ENCODE measurements at regions not wholly inside any gene's neighbourhood (a gene's known extent, or its start where the extent isn't known, plus 50 kb on each side); places are given as distances from the start of the nearest gene placed in this dataset.

DNA sequence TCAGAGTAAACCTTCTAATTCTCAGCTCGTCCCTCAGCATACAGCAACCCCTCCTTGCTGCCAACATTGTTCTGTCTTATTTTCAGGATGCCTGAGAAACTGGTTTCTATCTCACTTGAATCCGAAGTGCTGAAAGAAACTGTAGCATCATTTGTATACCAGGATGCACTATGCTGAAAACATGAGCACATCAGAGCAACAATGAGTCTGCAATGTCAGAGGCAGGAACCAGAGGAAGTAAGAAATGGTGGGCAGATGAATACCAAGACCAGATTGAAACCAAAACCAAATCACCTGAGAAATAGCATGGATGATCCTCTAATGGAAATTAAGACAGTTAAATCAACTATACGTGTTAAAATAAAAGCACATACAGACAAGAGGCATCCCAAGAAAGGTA lies 257.0 kb downstream of the KDM5D start:
- intact Hi-C loops (cut with DNase I; ENCODE audit: low total_unique reads): no loop called here
- no peaks in the 10 kb centered on the region for H3K4me1 ChIP-seq

GRCh38 chrY:19484997-19485396 lies 259.5 kb downstream of the KDM5D start:
- Histone ChIP-seq H3K27me3 (no peaks in the 10 kb centered on the region), H3K9me3 (no peaks in the 10 kb centered on the region), H3K4me3 (no peak overlapping the region), H3K36me3 (no peaks in the 10 kb centered on the region), H3K4me1 (no peaks in the 10 kb centered on the region), H3K27ac (no peak overlapping the region)
- intact Hi-C loops (cut with DNase I; ENCODE audit: low total_unique reads): no loop called here
- TF ChIP-seq POLR2AphosphoS5 (IDR thresholded peaks at IDR 0.05): no peak
- TF ChIP-seq POLR2A (IDR thresholded peaks at IDR 0.05): no peak
- TF ChIP-seq CTCF (IDR thresholded peaks at IDR 0.05): no peak
- no peak for DNase-seq (ENCODE audit: low spot score in 2 of 2)

More for the DNA sequence above, 257.0 kb downstream of the KDM5D start:
- Histone ChIP-seq H3K4me3 (no peak overlapping the region), H3K9me3 (no peaks in the 10 kb centered on the region), H3K36me3 (no peaks in the 10 kb centered on the region), H3K27ac (no peak overlapping the region), H3K27me3 (no peaks in the 10 kb centered on the region)
- no peak for DNase-seq (ENCODE audit: low spot score in 2 of 2)
- TF ChIP-seq POLR2AphosphoS5 (IDR thresholded peaks at IDR 0.05) (no peak), CTCF (IDR thresholded peaks at IDR 0.05) (no peak), POLR2A (IDR thresholded peaks at IDR 0.05) (no peak)

DNA sequence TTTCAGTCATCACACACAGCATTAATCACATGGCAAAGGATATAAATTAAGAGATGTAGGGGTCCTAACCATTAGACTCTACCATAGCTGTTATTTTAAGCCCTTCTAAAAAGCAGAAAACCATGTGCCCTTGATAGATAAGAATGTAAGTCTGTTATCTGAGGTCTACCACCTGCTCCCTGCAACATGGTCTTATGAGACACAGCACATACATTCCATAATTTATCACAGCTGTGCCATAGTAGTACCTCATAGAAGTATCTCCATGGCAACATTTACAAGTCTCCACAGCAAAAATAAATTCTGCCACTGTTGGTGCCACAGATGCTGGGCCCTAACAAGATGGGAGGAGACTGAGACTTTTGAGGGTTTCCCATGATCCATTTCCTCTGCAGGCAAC lies 265.4 kb downstream of the KDM5D start:
- H3K27ac ChIP-seq: no peak overlapping the region
- H3K27me3 ChIP-seq: no peaks in the 10 kb centered on the region
- intact Hi-C loops (cut with DNase I; ENCODE audit: low total_unique reads): no loop called here
- no peaks in the 10 kb centered on the region for H3K36me3 ChIP-seq
- H3K4me1 ChIP-seq: no peaks in the 10 kb centered on the region
- H3K4me3 ChIP-seq: no peak overlapping the region
- DNase-seq (ENCODE audit: low spot score in 2 of 2): no peak
- H3K9me3 ChIP-seq: no peaks in the 10 kb centered on the region
- no peak for TF ChIP-seq POLR2A (IDR thresholded peaks at IDR 0.05)
- no peak for TF ChIP-seq POLR2AphosphoS5 (IDR thresholded peaks at IDR 0.05)
- TF ChIP-seq CTCF (IDR thresholded peaks at IDR 0.05): no peak

DNA sequence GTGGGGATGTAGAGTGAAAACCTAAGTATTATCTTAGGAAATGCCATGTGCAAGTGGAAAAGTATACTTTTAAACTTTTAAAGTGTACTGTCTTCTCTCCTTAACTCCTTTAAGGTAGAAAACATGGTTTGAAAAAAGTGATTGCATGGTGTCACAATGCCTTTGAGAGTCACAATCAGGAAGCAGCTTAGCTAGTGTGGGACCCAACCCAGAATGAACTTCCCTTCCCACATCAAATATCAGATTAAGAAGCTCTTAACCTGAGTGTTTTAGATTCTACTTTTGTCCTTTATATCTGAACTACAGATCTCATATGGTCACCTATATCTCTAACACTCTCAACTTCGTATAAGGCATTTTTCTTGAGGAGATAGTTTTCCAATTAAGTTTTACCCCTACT lies 266.6 kb downstream of the KDM5D start:
- DNase-seq (ENCODE audit: low spot score in 2 of 2): no peak
- intact Hi-C loops (cut with DNase I; ENCODE audit: low total_unique reads): no loop called here
- no peaks in the 10 kb centered on the region for H3K36me3 ChIP-seq
- no peaks in the 10 kb centered on the region for H3K27me3 ChIP-seq
- no peaks in the 10 kb centered on the region for H3K4me1 ChIP-seq
- no peak for TF ChIP-seq POLR2A (IDR thresholded peaks at IDR 0.05)
- no peak for TF ChIP-seq POLR2AphosphoS5 (IDR thresholded peaks at IDR 0.05)
- no peaks in the 10 kb centered on the region for H3K9me3 ChIP-seq
- no peak overlapping the region for H3K27ac ChIP-seq
- H3K4me3 ChIP-seq: no peak overlapping the region

DNA sequence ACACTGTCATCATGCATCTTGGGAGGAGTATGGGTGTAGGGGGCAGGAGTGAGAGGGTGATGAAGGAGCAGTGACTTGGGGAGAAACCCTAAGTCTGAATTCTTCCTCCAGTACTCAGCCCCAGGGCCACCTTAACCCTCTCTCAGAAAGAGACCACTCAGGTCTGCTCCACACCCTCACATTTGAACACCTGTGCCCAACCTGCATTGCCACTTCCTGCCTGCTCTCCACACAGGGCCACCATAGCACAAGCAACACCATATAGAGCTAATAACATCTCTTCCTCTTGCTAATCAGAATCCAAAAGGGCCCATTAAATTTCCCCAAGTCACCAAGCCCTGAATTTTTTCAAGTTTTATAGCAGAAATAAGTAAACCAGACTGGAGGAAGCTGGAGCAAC lies 278.7 kb downstream of the KDM5D start:
- Histone ChIP-seq H3K4me3 (no peak overlapping the region), H3K36me3 (no peaks in the 10 kb centered on the region), H3K27ac (no peak overlapping the region), H3K27me3 (no peaks in the 10 kb centered on the region), H3K9me3 (no peaks in the 10 kb centered on the region), H3K4me1 (no peaks in the 10 kb centered on the region)
- no peak for DNase-seq (ENCODE audit: low spot score in 2 of 2)
- intact Hi-C loops (cut with DNase I; ENCODE audit: low total_unique reads): no loop called here
- TF ChIP-seq POLR2A (IDR thresholded peaks at IDR 0.05): no peak
- TF ChIP-seq POLR2AphosphoS5 (IDR thresholded peaks at IDR 0.05): no peak
- TF ChIP-seq CTCF (IDR thresholded peaks at IDR 0.05): no peak

DNA sequence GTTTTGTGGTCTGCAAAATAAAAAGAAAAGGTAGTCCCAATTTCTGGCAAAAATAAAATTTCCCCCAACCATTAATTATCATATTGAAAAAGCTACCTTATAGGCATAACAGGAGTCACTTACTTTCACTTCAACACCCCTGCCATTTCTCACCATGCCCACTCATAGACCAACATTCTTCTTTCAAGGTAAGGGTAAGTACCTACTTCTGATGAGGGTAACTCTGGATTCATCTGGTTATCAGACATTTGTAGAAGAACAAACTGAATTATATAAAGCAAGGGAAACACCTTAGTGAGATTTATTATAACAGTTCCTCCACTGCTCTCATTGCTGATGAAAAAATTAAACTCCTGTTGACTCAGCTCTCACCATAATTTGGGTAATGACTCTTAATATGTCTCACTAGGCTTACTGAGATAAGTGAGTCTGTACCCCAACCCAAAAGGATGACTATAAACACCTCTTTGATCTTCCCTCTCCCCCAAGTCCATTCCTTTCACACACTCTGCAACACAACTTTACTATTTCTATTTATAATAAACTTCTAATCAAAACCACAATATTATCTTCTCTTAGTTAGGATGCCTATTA lies 287.6 kb downstream of the KDM5D start:
- no peaks in the 10 kb centered on the region for H3K4me1 ChIP-seq
- intact Hi-C loops (cut with DNase I; ENCODE audit: low total_unique reads): no loop called here
- H3K36me3 ChIP-seq: no peaks in the 10 kb centered on the region
- no peak for DNase-seq (ENCODE audit: low spot score in 2 of 2)
- TF ChIP-seq CTCF (IDR thresholded peaks at IDR 0.05): no peak
- TF ChIP-seq POLR2AphosphoS5 (IDR thresholded peaks at IDR 0.05): no peak
- TF ChIP-seq POLR2A (IDR thresholded peaks at IDR 0.05): no peak
- no peak overlapping the region for H3K4me3 ChIP-seq
- no peaks in the 10 kb centered on the region for H3K9me3 ChIP-seq
- no peaks in the 10 kb centered on the region for H3K27me3 ChIP-seq
- no peak overlapping the region for H3K27ac ChIP-seq
